NOMO-1 (cell line): ENCODE measurements at regions not wholly inside any gene's neighbourhood (a gene's known extent, or its start where the extent isn't known, plus 50 kb on each side); places are given as distances from the start of the nearest gene placed in this dataset.

Experiments
- DNase-seq, 2 experiments: peaks; one replicate each; lab custom pipeline; 2025; ENCODE audit not compliant: unreplicated experiment in 2 of 2; lab: John Stamatoyannopoulos, UW

DNA sequence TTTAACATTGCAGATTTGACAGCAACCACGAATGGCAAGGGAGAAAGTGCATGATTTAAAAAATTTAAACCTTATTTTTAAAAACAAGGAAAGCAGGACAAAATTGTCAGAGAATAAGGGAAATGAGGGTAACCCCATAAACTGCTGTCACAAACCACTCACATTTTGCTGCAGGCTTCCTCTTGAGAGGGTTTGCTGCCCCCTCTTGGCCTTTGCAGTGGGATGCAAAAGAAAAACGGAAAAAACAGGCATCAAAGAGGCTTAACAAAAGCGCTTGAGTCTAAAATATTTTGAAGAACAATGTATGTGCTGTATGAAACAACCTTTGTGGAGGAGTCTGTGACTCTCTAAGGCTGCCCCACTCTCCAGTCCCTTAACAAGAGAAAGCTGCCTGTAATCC lies 91.6 kb downstream of the TMX3 start:
- DNase-seq = peak; percentile 6 to 23

DNA sequence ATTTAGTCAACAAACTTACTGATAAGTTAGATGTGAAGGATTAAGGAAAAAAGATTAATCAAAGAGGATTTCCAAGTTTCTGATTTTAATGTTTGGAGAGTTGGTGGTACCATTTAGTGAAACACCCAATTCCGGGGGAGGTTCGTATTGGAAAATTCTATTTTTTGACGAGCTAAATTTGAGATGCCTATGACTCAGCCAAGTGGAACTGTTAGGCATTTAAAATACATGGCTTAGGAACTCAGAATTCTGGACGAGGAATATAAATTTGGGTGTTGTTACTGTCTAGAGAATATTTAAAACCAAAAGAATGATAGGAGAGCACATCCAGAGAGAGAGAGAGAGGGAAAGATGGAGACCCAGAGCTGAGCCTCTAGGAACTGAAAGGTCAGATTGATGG lies 103.6 kb downstream of the TMX3 start:
- DNase-seq = no peak

DNA sequence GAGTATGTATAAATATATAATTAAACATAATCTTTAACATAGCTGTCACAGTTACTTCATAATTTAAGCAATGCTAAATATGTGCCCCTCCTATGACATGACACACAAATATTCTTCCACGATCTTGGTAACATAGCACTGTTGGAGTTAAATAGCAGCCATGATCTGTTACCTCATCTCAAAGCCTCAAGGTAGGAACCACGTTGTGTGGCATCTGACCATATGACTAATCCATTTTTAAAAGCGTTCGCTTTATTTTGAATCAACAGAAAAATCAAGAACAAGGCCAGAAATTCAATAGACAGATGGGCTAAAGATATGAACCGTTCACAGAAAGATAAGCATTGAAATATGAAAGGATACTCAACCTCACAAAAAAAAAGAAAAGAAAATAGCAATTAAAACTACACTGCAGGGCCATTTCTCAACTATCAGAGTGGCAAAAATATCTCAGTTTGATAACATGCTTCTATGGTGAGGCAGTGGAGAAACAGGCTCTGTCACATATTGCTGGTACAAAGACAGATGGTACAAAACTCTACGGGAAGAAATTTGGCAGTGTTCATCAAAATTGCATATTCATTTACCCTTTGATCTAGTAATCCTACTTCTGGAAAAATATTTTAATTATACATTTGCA lies 105.9 kb downstream of the TMX3 start:
- no peak for DNase-seq

GRCh38 chr18:68607852-68608251 lies 107.1 kb downstream of the TMX3 start:
- peak in 1 of 2 experiments; percentile 7 for DNase-seq

GRCh38 chr18:68604256-68604655 lies 110.7 kb downstream of the TMX3 start:
- no peak for DNase-seq

DNA sequence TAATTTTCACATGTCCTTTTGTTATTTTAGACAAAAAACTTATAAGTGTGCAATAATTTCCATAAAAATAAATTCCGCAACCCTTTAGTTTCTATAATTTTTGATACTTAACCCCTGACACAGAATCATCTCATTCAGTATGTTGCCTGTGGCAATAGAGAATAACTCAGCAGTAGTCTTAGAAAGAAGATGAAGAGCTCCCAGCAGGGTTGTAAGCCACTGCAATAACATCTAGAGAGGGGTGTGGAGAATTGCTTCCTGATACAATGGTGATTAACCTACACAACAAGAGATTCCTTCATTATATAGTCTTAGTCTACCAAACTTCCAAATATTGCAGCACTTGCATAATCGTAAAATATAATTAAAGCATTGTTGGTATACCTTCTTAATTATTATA lies 118.9 kb downstream of the TMX3 start:
- DNase-seq = no peak

- no peak for DNase-seq
These were observed 126.7 kb downstream of the TMX3 start for GRCh38 chr18:68588169-68588568.

DNA sequence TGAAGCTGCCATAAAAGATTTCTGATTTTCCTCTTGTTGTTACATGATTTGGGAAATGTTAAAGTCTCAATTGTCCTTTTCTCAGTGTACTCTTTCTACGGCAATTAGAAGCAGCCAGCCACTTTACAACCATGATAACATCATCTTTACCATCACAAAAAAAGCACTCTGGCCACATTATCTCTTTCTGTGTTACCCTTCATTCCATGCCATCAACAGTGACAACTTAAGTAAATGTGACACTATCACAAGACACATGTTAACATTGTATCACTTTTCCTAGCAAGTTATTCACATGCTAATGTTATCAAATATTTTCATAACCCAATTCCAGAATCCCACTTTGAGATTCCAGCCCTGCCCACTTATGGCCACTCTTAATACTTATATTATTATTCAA lies 131.2 kb downstream of the TMX3 start:
- DNase-seq = no peak

GRCh38 chr18:68574311-68574710 lies 140.6 kb downstream of the TMX3 start:
- no peak for DNase-seq

DNA sequence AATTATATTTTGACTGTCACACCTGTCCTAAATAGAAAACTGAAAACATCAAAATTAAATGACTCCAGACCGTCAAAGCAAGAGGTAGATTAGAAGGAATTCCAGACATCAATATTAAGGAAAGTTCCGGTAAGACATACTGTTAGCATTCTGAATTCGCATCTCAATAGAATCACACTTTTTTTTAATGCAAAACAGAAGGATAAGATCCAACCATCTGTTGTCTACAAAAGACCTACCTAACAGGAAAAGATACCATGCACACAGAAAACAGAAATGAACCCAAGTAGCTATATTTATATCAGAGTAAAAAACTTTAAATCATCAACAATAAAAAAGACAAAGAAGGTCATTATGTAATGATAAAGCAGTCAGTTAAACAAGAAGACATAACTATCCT lies 145.0 kb downstream of the TMX3 start:
- no peak for DNase-seq

GRCh38 chr18:68568364-68569155 lies 146.3 kb downstream of the TMX3 start:
- DNase-seq = no peak

GRCh38 chr18:68566991-68567390 lies 147.9 kb downstream of the TMX3 start:
- DNase-seq = no peak

- DNase-seq = no peak
These were observed 149.9 kb downstream of the TMX3 start for GRCh38 chr18:68564961-68565360.

DNA sequence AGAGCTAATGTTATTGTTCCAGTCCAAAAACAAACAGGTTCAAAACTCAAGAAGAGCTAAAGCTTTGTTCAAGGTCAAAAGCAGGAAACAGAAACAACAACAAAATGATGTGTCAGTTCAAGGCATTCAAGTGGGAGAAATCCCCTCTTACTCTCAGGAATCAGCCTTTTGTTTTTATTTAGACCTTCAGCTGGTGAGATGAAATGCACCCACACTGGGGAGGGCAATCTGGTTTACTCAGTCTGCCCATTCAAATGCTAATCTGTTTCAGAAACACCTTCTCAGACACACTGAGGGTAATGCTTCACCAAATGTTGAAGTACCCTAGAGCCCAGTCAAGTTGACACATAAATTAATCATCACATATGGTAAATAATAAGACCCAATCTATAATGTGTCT lies 150.6 kb downstream of the TMX3 start:
- no peak for DNase-seq

GRCh38 chr18:68560128-68560527 lies 154.8 kb downstream of the TMX3 start:
- no peak for DNase-seq

DNA sequence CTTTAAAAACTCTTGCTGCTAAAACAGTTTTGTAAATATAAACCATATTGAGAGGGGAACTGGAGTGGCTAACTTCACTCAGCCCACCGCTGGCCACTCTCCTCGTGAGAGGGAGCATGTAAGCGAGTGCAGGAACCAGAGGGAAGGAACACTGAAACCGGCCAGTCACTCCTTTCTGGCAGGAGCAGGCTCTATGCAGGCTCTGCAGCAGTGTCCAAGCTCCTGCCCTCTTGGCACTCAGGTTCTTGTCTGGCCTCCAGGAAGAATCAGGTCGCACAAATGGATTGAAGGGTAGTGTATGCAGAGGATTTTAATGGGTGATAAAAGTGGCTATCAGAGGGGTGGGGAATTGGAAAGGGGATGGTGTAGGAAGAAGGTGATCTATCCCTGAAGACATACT lies 157.7 kb downstream of the TMX3 start:
- DNase-seq = no peak

DNA sequence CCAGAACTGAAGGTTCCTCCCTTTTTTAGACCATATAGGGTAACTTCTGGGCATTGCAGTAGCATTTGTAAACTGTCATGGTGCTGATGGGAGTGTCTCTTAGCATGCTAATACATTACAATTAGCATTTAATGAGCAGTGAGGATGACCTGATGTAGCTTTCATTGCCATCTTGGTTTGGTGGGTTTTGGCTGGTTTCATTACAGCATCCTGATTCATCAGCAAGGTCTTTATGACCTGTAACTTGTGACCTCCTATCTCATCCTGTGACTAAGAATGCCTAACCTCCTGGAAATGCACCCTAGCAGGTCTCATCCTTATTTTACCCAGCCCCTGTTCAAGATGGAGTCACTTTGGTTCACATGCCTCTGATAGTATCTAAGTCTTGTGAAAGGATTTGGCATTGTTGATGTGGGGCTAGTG lies 159.0 kb downstream of the TMX3 start:
- no peak for DNase-seq

GRCh38 chr18:68548904-68549870 lies 165.7 kb downstream of the TMX3 start:
- no peak for DNase-seq

DNA sequence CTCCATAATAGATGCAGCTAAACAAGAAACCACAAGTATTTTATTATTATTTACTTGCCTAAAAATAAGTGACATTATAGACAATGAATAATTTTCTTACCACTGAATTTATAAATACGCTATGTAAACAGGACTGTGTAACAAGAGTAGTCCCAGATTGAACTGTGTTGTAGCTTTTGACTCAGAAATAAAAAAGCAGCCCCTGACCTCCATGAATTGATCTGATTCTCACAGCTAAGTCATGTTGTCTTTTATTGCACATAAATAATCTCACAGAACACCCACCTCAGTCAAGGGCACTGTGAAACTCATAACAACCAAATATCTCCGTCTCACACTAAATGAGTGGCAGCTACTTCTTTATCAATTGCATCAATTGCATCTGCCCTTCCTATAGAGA lies 171.6 kb downstream of the TMX3 start:
- DNase-seq = no peak

DNA sequence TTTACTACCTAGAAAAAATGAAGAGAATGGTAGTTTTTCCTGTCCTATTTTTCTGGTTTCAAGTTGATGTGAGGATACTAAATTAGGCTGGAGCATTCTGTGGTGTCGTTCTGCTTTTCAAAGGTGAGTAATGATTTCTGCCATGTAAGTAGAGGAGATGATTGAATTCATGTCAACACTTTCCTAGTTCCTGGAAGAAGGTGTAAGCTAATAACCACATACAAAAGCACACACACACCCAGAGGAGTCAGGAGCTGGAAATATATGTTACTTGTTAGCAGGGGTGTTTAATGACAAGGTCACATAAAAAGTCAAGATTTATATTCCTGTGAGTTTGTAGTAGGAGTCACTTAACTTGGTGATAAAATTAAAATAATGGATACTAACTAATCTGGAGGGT lies 172.1 kb downstream of the TMX3 start:
- no peak for DNase-seq

DNA sequence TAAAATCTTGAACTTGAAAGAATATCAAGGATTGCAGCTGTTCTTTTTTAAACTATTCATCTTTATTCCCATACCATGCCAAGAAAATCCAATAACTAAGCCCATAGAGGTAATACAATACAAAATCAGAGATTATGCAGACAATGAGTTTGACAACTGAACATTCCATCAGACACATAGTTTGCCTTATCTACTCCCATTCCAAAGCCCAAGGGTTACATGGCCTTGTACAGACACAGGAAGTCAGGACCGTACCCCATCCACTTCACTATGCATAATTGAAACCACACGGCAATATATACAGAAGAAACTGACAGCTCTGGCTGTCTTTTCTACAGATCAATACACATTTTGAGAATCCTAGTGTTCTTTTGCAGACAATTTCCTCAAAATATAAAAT lies 181.3 kb downstream of the TMX3 start:
- no peak for DNase-seq
